ENCODE measurements at regions not wholly inside any gene's neighbourhood (a gene's known extent, or its start where the extent isn't known, plus 50 kb on each side); places are given as distances from the start of the nearest gene placed in this dataset.

- TF ChIP-seq EZH2 (IDR thresholded peaks at IDR 0.05; ENCODE audit: low read depth) (no peak), CTCF (conservative IDR thresholded peaks at IDR 0.05) (no peak)
Measured at GRCh38 chr1:56434025-56434424, 145.3 kb downstream of the PLPP3 start.
